GM19240 (cell line): ENCODE measurements at regions not wholly inside any gene's neighbourhood (a gene's known extent, or its start where the extent isn't known, plus 50 kb on each side); places are given as distances from the start of the nearest gene placed in this dataset.

ENCODE experiments used
- DNase-seq: peaks from one replicate; pipeline ENCODE4 v3.0.0; 2011; ENCODE audit warnings: low spot score; ENCODE audit not compliant: insufficient read length

DNA sequence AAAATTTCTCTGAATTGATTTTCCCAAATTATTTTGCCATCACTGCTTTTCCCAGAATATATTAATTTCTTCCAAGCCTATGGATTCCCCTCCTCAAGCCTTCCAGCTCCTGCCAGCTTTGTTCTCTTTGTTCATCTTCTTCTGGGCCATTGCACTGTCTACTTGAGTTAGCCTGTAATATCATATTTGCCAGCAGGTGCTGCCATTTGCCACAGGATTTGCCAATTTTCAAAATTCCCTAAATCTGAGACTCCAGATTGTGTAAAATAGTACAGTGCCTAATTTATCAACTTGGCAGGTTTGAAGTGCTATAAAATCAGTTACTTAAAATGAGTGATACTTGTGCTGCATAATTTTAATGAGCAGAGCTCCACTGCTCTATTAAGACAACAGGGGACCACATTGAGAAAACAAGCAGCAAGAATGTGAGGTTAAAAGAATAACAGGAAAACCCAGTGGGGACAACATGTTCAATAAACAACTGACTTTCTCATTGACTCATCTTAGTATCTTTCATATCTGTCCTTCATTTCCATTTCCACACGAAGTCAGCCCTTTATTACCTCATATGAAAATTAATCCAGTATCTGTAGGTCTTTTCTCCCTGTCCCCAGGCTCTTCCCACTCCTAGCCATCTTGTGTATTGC lies 84.6 kb upstream of the CCDC196 start:
- DNase-seq = no peak

DNA sequence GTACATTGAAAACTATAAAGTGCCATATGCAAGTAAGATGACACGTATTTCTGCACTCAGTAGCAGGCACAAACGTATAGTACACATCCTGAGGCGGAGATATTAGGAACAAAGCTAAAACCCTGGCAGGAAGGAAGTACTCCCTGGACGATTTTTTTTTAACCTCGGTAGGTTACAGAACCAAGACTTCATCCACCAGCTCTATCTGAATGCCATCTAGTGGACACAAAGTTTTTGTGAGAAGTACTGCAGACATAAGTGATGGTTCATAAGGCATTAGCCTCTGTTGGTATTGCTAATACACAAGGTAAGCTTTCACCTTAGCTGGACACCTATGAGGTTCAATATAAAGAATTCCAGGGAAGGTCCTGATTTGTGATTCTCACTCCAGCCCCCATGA lies 83.0 kb upstream of the CCDC196 start:
- no peak for DNase-seq

DNA sequence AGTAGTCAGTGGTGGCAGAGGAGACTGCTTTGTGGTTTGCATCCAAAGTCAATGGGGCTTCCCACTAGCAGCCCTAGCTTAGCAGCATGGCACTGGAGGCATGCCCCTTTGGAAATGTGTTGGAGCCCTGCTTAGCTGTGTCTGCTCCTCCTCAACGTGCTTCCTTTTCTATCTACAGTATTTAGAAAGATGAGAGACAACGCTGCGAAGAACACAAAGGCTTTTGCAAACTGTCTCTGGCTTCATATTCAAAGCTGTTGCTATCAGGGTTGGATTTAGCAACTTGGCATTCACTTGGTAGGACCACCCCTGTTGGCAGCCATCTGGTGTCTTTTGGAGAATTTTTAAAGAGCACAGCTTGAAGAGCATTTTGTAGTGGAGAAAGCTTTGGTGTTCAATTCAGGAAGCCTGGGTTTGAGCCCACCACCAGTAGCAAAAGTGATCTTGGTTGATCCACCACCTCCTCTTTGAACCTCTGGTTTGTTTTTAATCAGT lies 82.1 kb upstream of the CCDC196 start:
- no peak for DNase-seq

DNA sequence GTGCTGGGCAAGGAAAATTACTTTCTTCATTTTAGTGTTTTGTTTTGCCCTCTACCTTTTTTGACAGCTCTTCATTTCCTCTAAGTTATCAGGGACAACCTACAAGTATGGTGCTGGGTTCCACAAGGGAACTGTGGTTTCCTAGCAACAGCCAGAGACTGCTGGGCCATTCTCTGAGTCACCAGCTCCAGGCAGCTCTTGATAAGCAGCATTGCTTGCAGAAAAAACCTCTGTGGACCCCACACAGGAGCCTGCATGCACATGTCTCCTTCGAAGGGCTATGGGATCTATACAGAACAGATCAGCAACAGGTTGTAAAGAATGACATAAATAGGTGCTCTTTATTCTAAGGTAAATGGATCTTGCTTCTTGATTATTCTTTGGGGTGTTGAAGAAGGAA lies 81.0 kb upstream of the CCDC196 start:
- DNase-seq = no peak

DNA sequence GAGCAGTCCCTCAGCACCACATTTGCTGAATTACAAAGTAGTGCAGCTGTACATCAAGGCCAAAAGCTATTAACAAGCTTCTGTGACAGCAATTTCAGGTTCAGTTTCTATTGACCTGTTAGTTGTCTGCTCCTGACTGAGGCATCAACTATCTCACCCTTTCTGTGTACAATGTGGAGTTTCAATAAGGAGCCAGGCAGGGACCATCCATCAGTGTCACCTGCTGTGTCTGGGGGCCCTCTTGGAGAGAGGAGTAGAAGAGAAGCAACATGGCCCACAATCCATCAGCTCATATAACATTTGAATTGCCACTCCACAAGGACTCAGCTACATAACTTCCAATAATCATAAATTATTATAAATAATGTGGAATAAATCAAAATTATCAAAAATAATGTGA lies 72.3 kb upstream of the CCDC196 start:
- no peak for DNase-seq

DNA sequence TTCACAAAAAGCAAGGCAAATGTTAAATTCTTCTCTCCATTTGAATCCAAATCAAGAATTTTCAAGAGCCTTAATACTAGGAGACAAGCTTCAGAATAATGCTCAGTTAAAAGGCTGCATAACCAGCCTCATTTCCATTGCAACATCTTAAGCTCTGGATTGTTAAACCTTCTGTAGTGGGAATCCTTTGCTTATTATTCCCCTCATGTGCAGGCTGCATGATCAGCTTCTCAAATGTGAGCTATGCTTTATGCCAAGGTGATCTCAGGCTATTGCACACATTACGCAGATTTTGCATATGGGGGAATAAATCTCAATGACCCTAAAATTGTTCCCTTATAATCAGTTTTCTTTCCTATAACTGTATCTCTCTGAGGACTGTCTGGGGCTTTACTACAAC lies 71.7 kb upstream of the CCDC196 start:
- no peak for DNase-seq

DNA sequence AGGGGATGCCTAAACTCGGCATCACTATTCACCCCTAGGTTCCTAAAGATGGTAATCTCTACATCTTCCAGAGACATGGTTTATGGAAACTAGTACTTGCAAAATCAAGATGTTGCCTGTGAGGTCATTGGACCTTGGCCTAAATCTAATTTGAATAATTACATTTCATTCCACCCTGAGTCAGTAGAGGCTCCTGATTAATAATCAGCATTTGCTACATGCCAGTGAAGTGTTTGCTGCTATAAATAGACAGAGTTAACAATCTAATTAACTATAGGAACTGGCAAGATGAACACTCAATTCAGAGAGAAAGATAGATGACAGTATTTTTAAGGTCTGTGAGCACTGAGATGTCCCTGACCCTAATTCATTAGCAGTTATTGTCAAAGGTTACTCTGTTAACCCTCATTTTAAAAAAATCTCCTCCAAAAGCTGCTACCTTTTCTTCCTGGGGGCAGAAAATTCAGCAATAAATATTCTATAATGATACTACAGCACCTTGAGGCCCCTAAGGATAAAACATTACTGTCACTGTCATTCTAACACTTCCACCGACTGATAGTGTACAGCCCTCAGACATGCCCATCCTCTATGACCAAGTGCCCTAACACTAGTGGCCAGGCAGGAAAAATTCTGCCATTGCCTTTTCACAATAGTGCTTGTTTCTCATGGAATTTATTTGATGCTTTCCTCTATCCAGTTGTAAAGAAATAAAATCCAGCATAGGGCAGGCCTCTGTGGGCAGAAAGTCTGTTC lies 65.7 kb upstream of the CCDC196 start:
- no peak for DNase-seq

DNA sequence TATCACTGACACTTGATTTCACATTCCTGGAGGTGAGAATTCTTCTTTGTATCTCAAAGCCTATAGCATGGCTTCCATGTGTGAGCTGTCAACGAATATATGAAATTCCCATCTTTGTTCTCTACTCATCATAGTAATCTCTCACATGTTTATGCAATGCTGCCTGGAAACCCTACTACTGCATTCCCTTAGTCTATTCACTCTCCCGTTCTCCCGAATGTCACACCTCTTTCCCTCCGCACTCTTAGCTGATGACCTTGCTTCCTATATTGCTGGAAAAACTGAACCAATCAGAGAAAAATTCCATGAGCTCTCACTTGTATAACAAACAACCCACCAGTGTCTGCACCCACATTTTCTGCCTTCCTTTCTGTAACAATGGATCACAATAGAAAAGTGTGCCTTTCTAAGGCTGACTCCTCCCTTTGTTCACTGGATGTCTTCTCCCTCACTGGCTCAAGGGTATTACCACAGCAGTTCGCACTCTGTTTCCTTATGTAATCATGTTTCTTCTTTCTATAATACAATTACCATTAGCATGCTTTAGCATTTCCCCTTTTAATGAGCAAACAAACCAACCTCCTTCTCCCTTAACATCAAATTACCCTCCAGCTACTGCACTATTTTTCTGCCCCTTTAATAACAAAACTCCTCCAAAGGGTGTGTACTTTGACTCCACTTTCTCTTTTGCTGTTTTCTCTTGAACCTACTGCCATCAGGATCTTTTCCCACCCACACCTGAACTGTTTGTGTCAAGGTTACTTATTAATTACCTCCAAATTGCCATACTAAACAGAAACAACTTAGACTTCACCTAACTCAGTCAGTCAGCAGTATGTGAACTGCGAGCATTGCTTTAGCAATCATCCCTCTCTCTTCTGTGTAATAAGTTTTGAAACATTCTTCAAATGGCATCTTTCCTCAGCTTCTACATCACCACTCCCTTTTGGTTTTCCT lies 63.9 kb upstream of the CCDC196 start:
- no peak for DNase-seq

DNA sequence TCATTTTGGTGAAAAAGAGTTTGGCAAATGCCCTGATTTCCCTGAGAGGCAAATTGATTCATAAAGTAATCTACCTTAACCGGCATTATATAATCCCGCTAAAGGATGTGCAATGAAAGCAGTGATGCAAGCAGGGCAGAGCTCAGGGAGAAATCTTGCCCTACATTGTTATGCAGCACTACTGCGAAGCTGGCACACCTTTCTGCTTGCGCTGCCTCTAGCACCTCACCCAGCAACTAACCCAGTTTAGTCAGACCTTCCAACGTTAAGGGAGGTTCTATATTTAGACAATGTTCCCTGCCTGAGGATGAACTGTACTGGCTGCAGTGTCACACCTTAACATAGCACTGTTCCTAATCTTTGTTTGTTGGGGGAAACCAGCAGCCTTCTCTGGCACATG lies 60.8 kb upstream of the CCDC196 start:
- no peak for DNase-seq

DNA sequence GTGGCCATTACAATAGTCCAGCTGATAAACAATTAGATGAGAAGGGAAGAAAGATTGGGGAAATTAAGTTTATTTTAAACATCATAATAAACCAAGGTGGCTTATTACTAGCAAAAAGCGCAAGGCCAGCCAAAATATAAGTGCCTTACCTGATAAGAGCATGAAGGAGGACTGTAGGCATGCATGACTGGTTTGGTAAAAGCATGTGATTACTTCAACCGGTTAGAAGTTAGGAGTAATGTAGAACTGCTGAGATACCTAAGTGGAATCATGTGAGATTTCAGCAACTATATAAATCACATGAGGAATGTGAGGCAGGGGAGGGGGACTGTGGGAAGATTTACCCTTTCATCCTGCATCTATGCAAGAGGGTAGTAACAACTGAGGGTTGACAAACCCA lies 59.7 kb upstream of the CCDC196 start:
- DNase-seq = no peak

DNA sequence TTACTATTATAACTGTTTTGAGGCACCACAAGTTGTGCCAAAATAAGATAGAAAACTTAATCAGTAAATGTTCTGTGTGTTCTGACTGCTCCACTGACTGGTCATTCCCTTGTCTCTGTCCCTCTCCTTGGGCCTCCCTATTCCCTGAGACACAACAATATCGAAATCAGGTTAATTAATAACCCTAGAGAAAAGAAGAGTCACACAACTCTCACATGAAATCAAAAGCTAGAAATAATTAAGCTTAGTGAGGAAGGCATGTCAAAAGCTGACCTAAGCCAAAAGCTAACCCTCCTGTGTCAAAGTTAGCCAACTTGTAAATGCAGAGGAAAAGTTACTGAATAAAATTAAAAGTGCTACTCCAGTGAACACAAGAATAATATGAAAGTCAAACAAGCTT lies 53.8 kb upstream of the CCDC196 start:
- DNase-seq = no peak

DNA sequence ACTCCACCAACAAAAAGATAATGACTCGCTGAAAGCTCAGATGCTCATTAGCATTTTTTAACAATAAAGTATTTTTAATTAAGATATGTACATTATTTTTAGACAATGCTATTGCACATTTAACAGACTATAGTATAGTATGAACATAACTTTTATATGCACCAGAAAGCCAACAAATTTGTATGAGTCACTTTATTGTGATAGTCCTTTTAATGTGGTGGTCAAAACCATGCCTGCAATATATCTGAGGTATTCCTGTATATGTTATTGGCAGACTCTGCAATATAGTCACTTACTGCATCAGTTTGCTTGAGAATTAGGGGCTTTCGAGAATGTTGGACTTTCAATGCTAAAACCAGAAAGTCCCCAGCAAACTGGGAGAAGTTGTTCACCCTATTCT lies 51.7 kb upstream of the CCDC196 start:
- no peak for DNase-seq

DNA sequence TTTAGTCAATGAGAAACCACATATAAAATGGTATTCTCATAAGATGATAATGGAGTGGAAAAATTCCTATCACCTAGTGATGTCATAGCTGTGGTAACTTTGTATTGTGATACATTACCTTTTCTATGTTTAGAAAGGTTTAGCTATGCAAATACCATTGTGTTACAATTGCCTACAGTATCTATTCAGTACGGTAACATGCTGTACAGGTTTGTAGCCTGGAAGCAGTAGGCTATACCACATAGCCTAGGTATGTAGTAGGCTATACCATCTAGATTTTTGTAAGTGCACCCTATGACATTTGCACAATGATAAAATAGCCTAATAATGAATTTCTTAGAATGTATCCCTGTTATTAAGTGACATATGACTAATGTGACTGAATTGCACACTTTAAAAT lies 50.5 kb upstream of the CCDC196 start:
- DNase-seq = no peak
